WERI-Rb-1 (cell line): ENCODE measurements at regions not wholly inside any gene's neighbourhood (a gene's known extent, or its start where the extent isn't known, plus 50 kb on each side); places are given as distances from the start of the nearest gene placed in this dataset.
A peak's percentile ranks its signal among the peaks of the same experiment; 100 is the strongest.

Source experiments
- DNase-seq: peaks from one replicate; pipeline ENCODE4 v3.0.0-alpha.2; 2020
- H3K27ac ChIP-seq: fragments of 250-450 bp; sonication (Bioruptor Pico); 2 replicates; pipeline ENCODE4 v1.5.1; 2020; ENCODE audit warnings: mild to moderate bottlenecking, moderate library complexity
- H3K27me3 ChIP-seq: fragments of 250-450 bp; sonication (Bioruptor Pico); 2 replicates; pipeline ENCODE4 v1.5.1; 2021; ENCODE audit warnings: mild to moderate bottlenecking, low read depth, moderate library complexity; ENCODE audit not compliant: insufficient read depth, severe bottlenecking
- H3K36me3 ChIP-seq: fragments of 250-450 bp; sonication (Bioruptor Pico); 2 replicates; pipeline ENCODE4 v1.5.1; 2020; ENCODE audit warnings: mild to moderate bottlenecking, moderate library complexity
- H3K4me3 ChIP-seq: 2 replicates; pipeline ENCODE4 v1.5.1; 2011; ENCODE audit warnings: low read depth, mild to moderate bottlenecking, control low read depth, low read length
- H3K9me3 ChIP-seq: fragments of 250-450 bp; sonication (Bioruptor Pico); 2 replicates; pipeline ENCODE4 v1.5.1; 2021; ENCODE audit warnings: mild to moderate bottlenecking, moderate library complexity; ENCODE audit not compliant: severe bottlenecking
- TF ChIP-seq, protein P1 (sequence below): IDR thresholded peaks from 2 replicates; pipeline ENCODE4 v1.5.1; 2011; ENCODE audit warnings: low read depth, mild to moderate bottlenecking, control low read depth, inconsistent platforms, low read length

DNA sequence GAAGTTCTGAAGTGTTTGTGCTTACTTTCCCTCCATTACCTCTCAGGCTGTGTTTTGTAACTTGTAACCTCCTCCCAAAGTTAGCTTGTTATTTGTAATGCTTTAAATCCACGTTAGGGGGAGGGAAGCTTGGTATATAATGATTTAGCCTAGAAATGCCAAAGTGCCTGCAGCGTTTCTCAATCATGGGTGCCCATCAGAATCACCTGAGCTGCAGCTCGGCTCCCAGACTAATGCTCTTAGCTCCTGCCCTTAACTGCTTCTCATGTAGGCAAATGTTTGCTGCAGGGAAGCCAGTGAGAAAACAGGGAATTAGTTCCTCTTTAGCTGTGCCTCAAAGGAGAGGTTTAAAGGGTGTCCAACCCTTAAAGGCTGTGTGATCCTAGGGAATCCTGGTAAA lies 219.2 kb upstream of the NAALADL2 start:
- Histone ChIP-seq H3K9me3 (no peaks in the 10 kb centered on the region), H3K27me3 (no peaks in the 10 kb centered on the region), H3K4me3 (no peak overlapping the region), H3K27ac (no peak overlapping the region), H3K36me3 (no peaks in the 10 kb centered on the region)
- TF ChIP-seq, protein P1, sequence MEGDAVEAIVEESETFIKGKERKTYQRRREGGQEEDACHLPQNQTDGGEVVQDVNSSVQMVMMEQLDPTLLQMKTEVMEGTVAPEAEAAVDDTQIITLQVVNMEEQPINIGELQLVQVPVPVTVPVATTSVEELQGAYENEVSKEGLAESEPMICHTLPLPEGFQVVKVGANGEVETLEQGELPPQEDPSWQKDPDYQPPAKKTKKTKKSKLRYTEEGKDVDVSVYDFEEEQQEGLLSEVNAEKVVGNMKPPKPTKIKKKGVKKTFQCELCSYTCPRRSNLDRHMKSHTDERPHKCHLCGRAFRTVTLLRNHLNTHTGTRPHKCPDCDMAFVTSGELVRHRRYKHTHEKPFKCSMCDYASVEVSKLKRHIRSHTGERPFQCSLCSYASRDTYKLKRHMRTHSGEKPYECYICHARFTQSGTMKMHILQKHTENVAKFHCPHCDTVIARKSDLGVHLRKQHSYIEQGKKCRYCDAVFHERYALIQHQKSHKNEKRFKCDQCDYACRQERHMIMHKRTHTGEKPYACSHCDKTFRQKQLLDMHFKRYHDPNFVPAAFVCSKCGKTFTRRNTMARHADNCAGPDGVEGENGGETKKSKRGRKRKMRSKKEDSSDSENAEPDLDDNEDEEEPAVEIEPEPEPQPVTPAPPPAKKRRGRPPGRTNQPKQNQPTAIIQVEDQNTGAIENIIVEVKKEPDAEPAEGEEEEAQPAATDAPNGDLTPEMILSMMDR: no peak
- DNase-seq: no peak

DNA sequence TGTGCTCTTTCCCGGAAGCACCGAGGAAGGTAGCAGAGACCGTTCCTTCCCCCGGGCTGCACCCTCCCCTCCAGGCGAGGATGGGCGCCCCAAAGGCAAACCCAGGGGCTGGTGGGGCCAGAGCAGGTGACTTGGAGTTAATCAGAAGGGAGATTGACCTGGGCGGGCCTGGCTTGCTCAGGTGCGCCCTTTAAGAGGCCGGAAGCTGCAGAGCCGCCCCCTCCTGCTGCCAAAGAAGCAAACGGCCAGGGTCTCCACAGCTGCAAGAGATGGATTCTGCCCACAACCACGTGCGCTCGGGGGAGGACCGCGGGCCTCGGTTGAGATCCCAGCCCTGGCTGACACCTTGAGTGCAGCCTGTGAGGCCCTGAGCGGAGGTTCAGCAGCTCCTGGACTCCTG lies 218.2 kb upstream of the NAALADL2 start:
- H3K4me3 ChIP-seq: no peak overlapping the region
- no peak for DNase-seq
- no peaks in the 10 kb centered on the region for H3K9me3 ChIP-seq
- no peaks in the 10 kb centered on the region for H3K36me3 ChIP-seq
- TF ChIP-seq, protein P1: no peak
- H3K27me3 ChIP-seq: no peaks in the 10 kb centered on the region
- H3K27ac ChIP-seq: no peak overlapping the region

DNA sequence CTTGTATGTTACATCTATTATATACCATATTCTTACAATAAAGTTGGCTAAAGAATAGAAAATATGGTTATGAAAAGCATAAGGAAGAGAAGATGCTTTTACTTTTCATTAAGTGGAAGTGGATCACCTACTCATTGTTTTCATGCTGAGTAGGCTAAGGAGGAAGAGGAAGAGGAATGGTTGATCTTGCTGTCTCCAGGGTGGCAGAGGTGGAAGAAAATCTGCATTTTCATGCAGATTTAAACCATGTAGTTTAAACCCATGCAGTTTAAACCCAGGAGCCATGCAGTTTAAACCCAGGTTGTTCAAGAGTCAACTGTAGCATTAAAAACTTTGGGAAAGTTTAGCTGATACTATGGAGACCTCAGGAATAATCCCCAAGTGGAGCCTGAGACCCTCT lies 214.8 kb upstream of the NAALADL2 start:
- no peak for DNase-seq
- Histone ChIP-seq H3K9me3 (no peaks in the 10 kb centered on the region), H3K27ac (no peak overlapping the region), H3K36me3 (no peaks in the 10 kb centered on the region), H3K27me3 (no peaks in the 10 kb centered on the region), H3K4me3 (no peak overlapping the region)
- TF ChIP-seq, protein P1: no peak

DNA sequence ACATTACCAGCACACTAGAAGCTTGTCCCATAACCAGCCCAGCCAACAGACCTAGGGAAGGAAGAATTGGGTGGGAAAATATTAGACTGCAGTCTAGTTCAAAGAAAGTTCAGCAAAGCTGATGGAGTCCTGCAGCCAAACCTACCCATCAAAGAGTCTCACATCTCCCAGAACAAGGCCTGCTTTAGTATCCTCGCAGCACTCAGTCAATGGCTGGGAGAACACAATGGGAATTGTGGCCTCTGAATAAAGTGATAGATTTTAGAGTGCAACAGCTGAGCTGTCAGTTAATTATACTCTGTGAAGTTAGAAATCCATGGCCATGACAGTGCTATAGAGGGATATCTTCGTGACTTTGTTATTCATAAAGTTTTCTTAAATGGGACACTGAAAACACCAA lies 207.2 kb upstream of the NAALADL2 start:
- Histone ChIP-seq H3K27ac (no peak overlapping the region), H3K4me3 (no peak overlapping the region), H3K36me3 (no peaks in the 10 kb centered on the region), H3K9me3 (no peaks in the 10 kb centered on the region), H3K27me3 (no peaks in the 10 kb centered on the region)
- TF ChIP-seq, protein P1: no peak
- no peak for DNase-seq

DNA sequence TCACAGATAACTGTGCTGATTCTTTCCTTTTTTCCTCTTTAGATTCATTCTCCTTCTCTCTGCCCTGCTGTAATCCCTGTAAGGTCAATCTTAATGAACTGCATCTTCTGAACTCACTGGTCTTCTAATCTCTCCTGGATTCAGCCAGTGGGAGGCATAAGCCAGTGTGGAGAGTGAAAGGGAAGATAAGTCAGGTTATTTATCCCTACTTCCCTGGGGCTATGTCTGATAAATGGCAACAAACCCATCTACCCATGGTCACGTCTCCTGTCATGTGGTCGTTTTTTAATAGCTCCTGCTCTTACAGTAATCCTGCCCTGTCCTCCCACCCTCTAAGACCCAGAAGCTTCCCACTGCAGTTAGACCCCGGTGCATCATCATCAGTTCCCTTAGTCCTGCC lies 199.6 kb upstream of the NAALADL2 start:
- no peaks in the 10 kb centered on the region for H3K9me3 ChIP-seq
- no peak overlapping the region for H3K4me3 ChIP-seq
- DNase-seq: peak; percentile 12
- no peaks in the 10 kb centered on the region for H3K27me3 ChIP-seq
- H3K27ac ChIP-seq: no peak overlapping the region
- H3K36me3 ChIP-seq: no peaks in the 10 kb centered on the region
- TF ChIP-seq, protein P1: no peak

DNA sequence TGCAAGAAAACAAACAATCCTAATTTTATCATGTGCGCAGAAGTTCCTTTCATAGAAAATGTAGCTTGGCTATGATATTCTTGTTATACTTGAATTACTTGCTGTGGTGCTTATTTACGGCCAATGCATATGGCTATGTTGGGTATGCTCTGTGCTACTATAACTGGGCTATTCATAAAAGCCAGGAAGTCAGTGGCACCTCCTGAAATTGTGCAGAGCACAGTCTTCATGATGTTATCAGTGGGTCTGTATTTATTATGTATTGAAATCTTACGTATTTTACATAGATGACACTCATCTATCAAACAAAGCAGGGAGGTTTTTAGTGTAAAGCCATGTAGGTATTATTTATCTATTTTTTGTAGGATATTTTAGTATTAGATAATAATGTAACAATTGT lies 196.5 kb upstream of the NAALADL2 start:
- H3K27ac ChIP-seq: no peak overlapping the region
- no peak overlapping the region for H3K4me3 ChIP-seq
- no peaks in the 10 kb centered on the region for H3K27me3 ChIP-seq
- no peaks in the 10 kb centered on the region for H3K36me3 ChIP-seq
- no peak for DNase-seq
- TF ChIP-seq, protein P1: no peak
- no peaks in the 10 kb centered on the region for H3K9me3 ChIP-seq
